Skin of body (tissue), 1 donor: ENCODE measurements at regions not wholly inside any gene's neighbourhood (a gene's known extent, or its start where the extent isn't known, plus 50 kb on each side); places are given as distances from the start of the nearest gene placed in this dataset.
"Not testable (repeated sequence)": the region's sequence is repeated elsewhere in the genome, so short reads cannot be mapped to it uniquely, and the experiment has no call there.

Source experiments
- DNase-seq: peaks from one replicate; lab custom pipeline; 2025; lab: John Stamatoyannopoulos, UW

DNA sequence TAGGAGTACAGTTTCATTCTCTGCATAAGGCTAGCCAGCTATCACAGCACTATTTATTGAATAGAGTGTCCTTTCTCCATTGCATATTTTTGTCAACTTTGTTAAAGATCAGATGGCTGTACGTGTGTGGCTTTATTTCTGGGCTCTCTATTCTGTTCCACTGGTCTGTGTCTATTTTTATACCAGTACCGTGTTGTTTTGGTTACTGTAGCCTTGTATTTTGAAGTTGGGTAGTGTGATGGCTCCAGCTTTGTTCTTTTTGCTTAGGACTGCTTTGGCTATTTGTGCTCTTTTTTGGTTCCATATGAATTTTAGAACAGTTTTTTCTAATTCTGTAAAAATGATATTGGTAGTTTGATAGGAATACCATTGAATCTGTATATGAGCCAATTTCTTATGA, 182.1 kb upstream of the DIAPH2 start:
- no peak for DNase-seq

DNA sequence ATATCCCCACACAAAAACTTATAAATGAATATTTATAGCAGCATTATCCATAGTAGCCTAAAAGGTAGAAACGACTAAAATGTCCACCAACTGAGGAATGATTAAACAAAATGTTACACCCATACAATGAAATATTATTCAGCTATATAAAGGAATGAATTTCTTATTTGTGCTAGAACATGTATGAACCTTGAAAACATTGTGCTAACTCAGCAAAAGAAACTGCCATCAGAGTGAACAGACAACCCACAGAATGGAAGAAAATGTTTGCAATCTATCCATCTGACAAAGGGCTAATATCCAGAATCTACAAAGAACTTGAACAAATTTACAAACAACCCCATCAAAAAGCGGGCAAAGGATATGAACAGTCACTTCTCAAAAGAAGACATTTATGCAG, 155.3 kb upstream of the DIAPH2 start:
- not testable (repeated sequence) for DNase-seq

DNA sequence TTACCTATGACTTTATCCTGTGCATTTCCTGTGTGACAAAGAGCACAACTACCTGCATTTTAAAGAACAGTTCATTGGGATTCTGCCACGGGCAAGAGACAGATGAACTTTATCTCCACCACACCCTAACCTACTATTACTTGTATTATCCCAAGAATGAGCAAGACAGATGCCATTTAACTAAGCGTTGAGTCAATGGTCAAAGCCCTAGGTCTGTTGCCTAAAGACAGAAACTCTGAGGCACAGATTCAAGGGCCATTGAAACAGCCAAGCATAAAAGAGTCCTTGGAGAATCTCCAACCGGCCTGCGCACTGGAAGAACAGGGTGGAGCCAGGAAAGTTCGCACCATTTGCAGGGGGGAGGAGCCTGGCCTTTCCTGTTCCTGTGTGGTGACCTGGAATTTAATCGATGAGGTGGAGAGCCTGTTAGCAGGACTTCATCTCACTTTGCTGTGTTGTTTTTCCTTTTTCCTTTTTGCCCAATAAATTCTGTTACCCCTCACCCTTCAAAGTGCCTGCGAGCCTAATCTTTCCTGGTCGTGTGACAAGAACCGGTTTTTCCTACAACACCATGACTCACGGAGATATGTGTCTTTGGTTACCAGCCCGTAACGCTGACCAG, 146.4 kb upstream of the DIAPH2 start:
- DNase-seq: no peak

DNA sequence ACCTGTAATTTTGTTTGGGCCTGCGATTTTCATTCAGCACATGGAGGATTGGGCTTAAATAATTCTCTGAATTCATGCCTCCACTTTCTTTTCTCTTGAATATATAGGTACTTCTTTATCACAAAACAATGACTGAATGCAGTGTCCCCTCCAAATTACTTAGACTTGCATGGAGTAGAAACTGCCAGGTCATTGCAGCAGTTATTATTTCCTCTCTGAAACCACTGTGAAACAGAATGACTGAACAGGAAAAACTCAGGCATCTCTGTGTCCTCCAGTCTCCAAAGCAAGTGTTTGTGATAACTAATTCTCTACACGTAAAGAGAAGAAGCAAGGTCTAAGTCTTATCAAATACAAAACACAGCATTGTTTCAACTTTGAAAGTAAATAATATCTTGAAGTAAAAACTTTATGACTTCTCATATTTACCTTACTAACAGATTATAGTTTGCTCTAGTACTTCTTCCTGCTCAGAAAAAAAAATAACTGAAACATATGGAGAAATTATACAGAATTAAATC, 144.5 kb upstream of the DIAPH2 start:
- no peak for DNase-seq

DNA sequence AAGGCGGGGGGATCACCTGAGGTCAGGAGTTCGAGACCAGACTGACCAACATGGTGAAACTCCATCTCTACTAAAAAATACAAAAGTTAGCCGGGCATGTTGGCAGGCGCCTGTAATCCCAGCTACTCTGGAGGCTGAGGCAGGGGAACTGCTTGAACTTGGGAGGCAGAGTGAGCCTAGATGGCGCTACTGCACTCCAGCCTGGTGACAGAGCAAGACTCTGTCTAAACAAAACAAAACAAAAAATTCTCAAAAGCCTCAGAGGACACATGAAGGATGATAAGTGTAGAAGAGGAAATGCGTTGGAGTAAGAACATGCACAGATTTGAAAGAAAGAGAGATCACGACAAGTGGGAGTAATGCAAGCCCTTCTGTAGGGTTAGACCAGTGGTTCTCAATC, 138.4 kb upstream of the DIAPH2 start:
- DNase-seq: not testable (repeated sequence)

DNA sequence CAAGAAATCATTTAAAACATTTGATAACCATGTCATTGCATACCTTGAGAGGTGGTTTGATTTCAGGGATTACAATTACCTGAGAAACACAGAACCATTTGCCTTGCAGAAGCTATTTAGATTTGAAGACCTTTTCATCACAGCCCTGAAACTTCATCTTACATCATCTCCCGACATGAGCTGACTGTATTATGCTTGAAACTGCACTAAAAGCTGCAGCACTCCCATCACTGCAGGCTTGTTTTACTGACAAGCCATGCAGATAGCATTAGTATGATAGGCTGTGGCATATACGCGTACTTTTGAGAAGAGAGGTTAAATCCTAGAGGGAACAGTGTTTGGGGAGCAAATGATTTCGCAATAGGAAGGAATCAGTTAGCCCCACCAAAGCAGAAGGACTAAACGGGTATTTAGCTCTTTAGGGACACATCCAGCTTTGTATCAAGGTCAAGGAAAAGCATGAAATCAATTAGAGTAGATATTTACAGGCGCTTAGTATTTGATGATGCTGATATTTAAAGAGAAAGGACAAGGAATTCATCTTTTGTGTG, 133.2 kb upstream of the DIAPH2 start:
- DNase-seq: no peak

DNA sequence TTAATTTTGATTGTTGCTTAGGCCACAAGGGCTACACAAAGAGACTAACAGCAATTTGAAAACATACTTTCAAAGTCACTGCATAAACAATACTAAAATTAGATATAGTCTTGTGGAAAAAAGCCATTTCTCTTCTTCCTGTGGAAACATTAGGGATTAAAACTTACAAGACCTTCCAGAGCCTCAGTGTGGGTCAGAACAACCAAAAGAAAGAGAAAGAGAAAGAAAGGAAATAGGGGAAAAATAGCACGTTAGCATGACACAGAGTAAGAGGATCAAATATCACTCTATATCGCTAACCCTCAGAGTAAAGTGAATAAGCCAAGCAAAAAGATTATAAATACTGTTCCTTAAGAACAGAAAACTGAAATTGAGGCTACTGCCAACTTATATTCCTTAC, 127.8 kb upstream of the DIAPH2 start:
- peak; percentile 1 for DNase-seq

DNA sequence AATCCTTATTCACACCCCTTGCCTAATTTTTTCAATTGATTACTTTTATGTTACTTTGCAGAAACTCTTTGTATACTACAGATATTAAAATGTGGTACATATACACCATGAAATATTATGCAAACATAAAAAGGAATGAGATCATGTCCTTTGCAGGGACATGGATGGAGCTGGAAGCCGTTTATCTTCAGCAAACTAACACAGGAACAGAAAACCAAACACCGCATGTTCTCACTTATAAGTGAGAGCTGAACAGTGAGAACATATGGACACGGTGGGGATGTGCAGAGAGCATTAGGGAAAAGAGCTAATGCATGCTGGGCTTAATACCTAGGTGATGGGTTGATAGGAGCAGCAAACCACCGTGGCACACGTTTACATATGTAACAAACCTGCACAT, 123.5 kb upstream of the DIAPH2 start:
- not testable (repeated sequence) for DNase-seq

DNA sequence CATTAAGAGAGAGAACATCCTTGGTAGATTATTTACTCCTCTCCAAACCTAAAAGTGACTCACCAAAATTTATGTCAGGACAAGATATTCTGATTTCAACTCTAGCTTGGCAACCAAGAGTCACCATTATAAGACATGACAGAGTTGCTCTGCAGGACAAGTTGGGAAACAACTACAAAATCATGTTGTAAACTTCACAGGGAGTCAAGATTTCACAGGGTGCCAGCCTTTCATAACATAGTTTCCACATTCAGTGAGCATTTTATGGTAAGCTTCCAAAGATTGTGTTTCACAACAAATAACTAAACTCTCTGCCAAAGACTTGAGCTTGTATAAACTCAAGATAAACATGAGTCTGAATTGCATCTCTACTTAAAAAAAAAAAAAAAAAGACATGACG, 121.0 kb upstream of the DIAPH2 start:
- DNase-seq: peak; percentile 56

DNA sequence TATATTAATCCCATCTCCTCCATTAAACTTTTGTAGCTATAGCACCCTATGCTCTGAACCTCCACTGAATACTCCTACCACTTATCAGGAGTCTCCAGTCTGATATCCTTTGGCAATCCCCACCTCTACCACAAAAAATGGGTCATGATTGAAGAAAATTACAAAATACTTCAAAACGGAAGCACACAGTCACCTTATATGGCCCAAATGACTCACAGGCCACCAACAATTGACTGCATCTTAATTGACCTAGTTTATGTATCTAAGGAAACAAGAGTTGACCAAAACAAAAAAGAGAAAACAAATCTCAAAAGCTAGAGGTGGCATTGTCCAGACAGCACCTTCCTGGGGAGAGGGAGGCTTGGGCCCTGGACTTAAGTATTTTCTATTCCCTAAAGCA, 120.0 kb upstream of the DIAPH2 start:
- no peak for DNase-seq

DNA sequence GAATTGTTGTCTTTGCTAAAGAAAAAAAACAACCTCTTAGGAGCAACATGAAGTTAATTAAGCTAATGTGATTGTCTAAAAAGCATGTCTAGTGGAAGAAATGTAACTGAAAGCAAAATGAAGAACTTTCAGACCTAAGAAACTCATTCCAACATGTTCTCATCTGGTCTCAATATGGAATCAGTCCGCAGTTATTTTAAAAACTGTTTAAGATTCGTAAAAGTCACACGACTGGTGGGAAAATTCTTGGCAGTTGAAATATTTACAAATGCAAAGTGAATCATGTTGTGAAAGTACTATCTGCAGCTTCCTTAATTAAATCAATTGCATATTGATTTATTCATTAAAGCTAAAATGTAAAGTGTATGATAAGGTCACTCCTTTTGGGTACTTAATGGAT, 117.8 kb upstream of the DIAPH2 start:
- DNase-seq: peak; percentile 47

DNA sequence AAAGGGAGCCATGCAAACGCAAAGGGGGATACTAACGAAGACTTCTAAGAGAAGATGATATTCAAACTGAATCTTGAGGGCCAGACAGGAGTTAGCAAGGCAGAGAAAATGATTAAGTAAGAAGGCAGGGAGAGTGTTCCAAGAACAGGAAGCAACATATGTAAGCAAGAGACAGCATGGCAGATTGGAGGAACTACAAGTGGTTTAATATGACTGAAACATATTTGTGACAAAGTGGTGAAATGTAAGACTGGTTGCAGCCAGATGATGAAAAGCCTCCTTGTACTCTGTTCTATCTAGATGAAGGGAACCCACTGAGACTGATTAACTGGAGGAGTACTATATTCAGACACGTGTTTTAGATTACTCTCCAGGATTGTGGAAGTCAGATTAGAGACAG, 116.6 kb upstream of the DIAPH2 start:
- DNase-seq: peak; percentile 3

DNA sequence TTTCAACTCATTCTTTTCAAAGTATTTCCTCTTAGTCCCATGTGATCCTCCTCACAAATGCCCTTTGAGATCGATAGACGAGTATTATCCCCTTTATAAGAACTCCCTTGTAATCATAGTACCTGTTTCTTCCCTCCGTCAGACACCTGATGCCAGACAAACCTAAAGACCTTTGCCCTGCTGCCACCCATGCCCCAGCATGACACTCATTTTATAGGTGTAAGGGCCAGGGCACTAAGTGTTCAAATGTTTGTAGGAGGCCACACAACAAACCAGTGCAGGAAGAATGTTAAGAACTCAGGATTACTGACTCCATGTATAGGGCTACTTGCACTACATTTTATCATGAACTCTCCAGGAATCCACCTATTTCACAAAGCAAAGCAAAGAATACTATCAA, 115.6 kb upstream of the DIAPH2 start:
- DNase-seq: no peak

DNA sequence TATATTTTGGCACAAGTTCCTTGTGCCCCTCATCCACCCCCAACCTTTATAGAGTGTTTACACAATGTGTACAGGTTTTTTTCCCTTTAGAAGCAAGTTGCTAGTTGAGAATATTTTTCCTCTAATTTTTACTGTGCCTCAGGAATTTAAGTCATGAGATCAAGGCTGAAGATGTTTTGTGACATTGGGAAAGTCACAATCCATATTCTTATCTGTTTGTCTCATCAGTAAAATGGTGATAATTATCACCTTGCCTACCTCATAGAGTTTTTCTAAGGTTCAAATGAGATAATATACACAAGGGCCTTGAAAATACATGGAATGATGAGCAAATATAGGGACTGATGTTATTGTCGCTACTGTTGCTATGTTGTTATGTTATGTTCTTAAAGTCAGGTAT, 109.6 kb upstream of the DIAPH2 start:
- no peak for DNase-seq

DNA sequence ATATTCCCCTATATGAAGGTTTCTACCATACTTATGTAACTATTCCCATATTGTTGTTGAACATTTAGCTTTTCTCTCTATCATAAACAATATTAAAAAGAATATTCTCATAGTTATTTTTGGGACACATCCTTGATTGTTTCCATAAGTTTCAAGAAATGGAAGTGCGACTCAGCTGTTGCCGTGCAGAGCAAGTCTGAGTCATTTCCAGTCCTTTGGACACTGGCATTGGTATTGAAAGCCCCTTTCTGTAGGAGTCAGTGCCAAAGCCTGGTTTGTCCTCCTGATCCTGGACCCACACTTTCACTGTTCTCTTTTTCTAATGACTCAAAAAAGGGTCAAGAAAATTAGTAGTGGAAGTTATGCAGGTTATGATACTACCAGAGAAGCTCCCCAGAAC, 108.3 kb upstream of the DIAPH2 start:
- no peak for DNase-seq

DNA sequence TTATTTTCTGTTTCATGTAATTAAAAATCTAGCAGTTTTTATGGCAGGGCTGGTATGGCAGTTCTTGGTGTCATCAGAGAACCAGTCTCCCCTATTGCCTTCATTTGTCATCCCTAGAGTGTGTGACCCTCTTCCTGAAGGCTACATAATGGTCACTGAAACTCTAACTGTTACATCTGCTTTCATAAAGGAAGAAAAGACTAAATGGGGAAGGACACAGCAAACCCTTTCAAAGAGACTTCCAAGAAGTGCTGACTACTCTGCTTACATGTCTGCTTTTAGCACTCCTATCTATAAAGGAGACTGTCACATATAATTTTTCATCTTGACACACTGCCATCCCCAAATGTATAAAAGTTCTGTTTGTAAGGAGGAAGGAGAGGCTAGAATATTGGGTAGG, 105.9 kb upstream of the DIAPH2 start:
- no peak for DNase-seq

DNA sequence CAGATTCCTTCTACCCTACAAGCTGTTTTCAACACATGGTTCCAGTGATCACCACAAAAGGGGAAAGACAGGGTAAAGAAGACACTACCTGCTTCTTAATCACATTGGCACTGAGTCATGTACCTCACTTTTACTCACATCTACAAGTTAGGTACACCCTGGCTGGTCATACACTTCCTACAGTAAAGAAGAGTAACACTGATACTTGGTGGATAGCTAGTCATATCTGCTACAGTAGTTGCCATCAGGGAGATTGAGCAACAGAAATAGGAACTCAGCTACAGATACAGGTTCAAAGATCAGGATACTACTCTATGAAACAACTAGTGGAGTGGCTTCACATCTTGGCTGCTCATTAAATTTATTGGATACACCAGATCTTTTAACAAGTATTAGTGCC, 105.4 kb upstream of the DIAPH2 start:
- no peak for DNase-seq

DNA sequence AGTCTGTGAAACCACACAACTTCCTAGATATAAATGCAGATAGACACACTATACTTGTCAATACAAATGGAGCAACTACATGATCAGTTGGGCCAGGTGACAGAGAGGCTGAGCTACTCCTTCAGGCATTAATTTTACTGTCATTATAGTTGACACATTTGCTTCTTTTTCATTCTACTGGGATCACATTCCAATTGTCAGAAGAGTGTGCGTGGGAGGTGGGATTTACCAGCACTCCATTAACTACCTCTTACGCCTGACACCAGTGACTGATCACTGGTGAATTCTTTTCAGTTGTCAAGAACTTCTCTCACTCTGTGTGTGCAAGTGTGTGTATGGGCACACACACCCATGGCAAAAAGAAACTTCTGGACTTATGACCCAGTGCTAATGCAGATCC, 94.2 kb upstream of the DIAPH2 start:
- DNase-seq: no peak

DNA sequence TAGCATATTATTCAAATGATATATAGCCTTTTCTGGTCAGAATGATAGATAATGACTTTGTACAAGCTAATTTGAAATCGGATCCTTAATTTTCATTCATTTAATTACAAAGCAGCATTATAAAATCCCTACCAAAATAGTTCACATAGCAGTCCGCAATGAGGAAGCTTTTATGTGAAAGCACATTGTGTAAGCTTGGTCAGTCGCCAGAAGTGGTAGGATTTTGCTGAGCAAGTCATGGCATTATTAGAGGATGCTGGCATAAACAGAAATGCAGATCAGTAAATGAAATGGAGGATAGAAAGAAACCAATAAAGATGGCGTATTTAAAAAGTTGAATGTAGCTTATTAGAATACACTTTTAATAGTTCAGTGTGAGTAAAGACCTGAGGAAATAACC, 93.2 kb upstream of the DIAPH2 start:
- DNase-seq: no peak

DNA sequence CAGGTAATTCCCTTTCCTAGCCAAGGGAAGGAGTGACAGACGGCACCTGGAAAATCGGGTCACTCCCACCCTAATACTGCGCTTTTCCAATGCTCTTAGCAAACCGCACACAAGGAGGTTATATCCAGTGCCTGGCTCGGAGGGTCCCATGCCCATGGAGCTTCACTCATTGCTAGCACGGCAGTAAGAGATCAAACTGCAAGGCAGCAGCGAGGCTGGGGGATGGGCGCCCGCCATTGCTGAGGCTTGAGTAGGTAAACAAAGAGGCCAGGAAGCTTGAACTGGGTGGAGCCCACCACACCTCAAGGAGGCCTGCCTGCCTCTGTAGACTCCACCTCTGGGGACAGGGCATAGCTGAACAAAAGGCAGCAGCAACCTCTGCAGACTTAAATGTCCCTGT, 86.8 kb upstream of the DIAPH2 start:
- DNase-seq: not testable (repeated sequence)

DNA sequence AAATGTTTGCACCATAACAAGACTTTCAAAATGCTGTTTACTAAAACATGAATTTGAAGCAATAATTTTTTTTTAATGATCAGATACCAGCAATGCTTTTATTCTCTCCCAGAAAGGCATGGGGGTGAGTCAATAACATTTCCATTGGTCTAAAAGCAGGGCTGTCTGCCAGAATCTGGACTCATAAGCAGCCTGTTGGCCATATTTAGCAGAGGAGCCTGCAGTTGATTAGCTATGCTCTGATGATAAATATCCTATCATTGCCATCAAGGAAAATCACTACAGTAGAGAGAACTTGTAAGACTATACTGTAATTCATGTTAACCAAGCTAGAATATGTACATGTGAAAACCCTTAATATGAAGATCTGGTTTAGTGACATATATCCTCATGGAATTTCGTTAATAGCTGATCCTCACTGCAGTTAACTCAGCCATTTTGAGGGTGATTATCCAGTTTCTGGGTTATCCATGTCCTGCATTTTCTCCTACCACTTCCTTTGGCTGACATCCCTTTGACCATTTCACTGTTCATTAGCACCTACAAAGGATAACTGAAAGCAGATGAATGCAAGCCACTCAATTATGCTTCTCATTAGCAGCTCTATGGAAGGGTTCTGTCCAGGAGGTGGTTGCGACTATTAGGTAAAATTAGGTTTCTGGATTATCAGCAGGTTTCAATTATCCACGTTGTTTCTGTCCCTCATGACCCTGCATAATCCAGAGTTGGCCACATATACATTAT, 72.9 kb upstream of the DIAPH2 start:
- peak; percentile 5 for DNase-seq

DNA sequence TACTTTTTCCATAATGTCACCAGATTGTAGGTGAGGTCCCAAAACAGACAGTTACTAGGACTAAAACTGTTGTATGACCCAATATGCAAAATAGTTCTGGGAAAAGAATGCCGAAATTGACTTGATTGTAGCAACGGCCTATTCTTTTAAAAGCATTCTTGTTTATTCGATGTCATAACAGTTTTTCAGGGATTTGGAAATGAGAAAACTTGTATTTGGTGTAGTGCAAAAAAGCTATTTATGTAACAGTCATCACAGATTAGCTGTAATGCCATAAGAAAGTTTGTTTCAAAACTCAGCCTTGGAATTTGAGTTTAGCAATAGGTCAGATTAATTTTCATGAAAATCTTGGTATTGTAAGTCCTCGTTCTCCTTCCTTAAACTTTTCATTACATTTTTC, 69.2 kb upstream of the DIAPH2 start:
- DNase-seq: no peak

DNA sequence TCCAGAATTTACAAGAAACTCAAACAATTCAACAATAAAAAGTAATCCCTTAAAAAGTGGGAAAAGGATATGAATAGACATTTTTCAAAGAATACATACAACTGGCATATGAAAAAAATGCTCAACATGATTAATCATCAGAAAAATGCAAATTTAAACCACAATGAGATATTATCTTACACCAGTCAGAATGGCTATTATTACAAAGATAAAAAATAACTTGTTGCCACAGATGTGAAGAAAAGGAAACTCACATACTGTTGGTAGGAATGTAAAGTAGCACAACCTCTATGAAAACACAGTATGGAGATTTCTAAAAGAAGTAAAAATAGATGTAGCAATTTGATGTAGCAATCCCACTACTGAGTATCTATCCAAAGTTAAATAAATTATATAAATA, 65.1 kb upstream of the DIAPH2 start:
- no peak for DNase-seq
